Hepatocyte (in vitro differentiated cells): ENCODE measurements at regions not wholly inside any gene's neighbourhood (a gene's known extent, or its start where the extent isn't known, plus 50 kb on each side); places are given as distances from the start of the nearest gene placed in this dataset.
"Not testable (repeated sequence)": the region's sequence is repeated elsewhere in the genome, so short reads cannot be mapped to it uniquely, and the experiment has no call there.

Experiments used
- EZH2 ChIP-seq: fragments of 200-600 bp; sonication (generic); IDR thresholded peaks from 2 replicates; pipeline ENCODE4 v1.6.1; 2016; ENCODE audit warnings: antibody characterized with exemption, mild to moderate bottlenecking, borderline replicate concordance
- EZH2phosphoT487 ChIP-seq: fragments of 200-600 bp; sonication (generic); IDR thresholded peaks from one replicate; pipeline ENCODE4 v1.6.1; 2018; ENCODE audit warnings: antibody characterized with exemption, mild to moderate bottlenecking, low read depth, moderate library complexity; ENCODE audit not compliant: unreplicated experiment, severe bottlenecking
- TF ChIP-seq, protein P1 (sequence below): fragments of 200-600 bp; sonication (generic); IDR thresholded peaks from 2 replicates; pipeline ENCODE4 v1.5.1; 2016; ENCODE audit warnings: antibody characterized with exemption, mild to moderate bottlenecking; ENCODE audit not compliant: poor library complexity

DNA sequence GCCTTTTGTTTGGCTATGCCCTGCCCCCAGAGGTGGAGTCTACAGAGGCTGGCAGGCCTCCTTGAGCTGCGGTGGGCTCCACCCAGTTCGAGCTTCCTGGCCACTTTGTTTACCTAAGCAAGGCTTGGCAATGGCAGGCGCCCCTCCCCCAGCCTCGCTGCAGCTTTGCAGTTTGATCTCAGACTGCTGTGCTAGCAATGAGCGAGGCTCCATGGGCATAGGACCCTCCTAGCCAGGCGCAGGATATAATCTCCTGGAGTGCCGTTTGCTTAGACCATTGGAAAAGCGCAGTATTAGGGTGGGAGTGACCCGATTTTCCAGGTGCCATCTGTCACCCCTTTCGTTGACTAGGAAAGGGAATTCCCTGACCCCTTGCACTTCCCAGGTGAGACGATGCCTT is 219.6 kb upstream of the IL1RAPL1 start:
- TF ChIP-seq, protein P1, sequence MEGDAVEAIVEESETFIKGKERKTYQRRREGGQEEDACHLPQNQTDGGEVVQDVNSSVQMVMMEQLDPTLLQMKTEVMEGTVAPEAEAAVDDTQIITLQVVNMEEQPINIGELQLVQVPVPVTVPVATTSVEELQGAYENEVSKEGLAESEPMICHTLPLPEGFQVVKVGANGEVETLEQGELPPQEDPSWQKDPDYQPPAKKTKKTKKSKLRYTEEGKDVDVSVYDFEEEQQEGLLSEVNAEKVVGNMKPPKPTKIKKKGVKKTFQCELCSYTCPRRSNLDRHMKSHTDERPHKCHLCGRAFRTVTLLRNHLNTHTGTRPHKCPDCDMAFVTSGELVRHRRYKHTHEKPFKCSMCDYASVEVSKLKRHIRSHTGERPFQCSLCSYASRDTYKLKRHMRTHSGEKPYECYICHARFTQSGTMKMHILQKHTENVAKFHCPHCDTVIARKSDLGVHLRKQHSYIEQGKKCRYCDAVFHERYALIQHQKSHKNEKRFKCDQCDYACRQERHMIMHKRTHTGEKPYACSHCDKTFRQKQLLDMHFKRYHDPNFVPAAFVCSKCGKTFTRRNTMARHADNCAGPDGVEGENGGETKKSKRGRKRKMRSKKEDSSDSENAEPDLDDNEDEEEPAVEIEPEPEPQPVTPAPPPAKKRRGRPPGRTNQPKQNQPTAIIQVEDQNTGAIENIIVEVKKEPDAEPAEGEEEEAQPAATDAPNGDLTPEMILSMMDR: not testable (repeated sequence)
- not testable (repeated sequence) for TF ChIP-seq EZH2, EZH2phosphoT487
